GM12874 (cell line): ENCODE measurements at regions not wholly inside any gene's neighbourhood (a gene's known extent, or its start where the extent isn't known, plus 50 kb on each side); places are given as distances from the start of the nearest gene placed in this dataset.

Experiments used
- CTCF ChIP-seq: IDR thresholded peaks from 2 replicates; pipeline ENCODE4 v1.5.1; 2011; ENCODE audit warnings: low read depth, mild to moderate bottlenecking, control low read depth, low read length, moderate library complexity; ENCODE audit not compliant: insufficient read depth

GRCh38 chr2:16071865-16072637 lies 131.7 kb downstream of the MYCN start:
- no peak for TF ChIP-seq CTCF

GRCh38 chr2:16071039-16071864 lies 130.9 kb downstream of the MYCN start:
- TF ChIP-seq CTCF: no peak

GRCh38 chr2:16070648-16070971 lies 130.3 kb downstream of the MYCN start:
- no peak for TF ChIP-seq CTCF

- no peak for TF ChIP-seq CTCF
Measured at GRCh38 chr2:16069933-16070647, 129.7 kb downstream of the MYCN start.

- TF ChIP-seq CTCF: no peak
Measured at GRCh38 chr2:16069663-16069932, 129.2 kb downstream of the MYCN start.

GRCh38 chr2:16068552-16068940 lies 128.2 kb downstream of the MYCN start:
- no peak for TF ChIP-seq CTCF

GRCh38 chr2:16067866-16068551 lies 127.7 kb downstream of the MYCN start:
- no peak for TF ChIP-seq CTCF
